Keratinocyte (primary cell): ENCODE measurements at regions not wholly inside any gene's neighbourhood (a gene's known extent, or its start where the extent isn't known, plus 50 kb on each side); places are given as distances from the start of the nearest gene placed in this dataset.

Source experiments
- EZH2 ChIP-seq: IDR thresholded peaks from one replicate; pipeline ENCODE4 v1.6.1; 2012; ENCODE audit warnings: inconsistent platforms, mild to moderate bottlenecking, low read length, moderate library complexity
- TF ChIP-seq, protein P1 (sequence below), 3 experiments: IDR thresholded peaks in 1 of 3; conservative IDR thresholded peaks in 1 of 3; optimal IDR thresholded peaks in 1 of 3; 2 replicates in 2 of 3; 3 replicates in 1 of 3; pipeline versions ENCODE3 to v1.5.1; 2011; ENCODE audit warnings: low read length in 3 of 3, mild to moderate bottlenecking in 3 of 3, moderate library complexity in 2 of 3, control low read depth in 1 of 3, inconsistent platforms in 1 of 3; ENCODE audit not compliant: insufficient read depth in 2 of 3; ENCODE audit errors: extremely low read depth in 1 of 3

- TF ChIP-seq, protein P1, sequence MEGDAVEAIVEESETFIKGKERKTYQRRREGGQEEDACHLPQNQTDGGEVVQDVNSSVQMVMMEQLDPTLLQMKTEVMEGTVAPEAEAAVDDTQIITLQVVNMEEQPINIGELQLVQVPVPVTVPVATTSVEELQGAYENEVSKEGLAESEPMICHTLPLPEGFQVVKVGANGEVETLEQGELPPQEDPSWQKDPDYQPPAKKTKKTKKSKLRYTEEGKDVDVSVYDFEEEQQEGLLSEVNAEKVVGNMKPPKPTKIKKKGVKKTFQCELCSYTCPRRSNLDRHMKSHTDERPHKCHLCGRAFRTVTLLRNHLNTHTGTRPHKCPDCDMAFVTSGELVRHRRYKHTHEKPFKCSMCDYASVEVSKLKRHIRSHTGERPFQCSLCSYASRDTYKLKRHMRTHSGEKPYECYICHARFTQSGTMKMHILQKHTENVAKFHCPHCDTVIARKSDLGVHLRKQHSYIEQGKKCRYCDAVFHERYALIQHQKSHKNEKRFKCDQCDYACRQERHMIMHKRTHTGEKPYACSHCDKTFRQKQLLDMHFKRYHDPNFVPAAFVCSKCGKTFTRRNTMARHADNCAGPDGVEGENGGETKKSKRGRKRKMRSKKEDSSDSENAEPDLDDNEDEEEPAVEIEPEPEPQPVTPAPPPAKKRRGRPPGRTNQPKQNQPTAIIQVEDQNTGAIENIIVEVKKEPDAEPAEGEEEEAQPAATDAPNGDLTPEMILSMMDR (optimal IDR thresholded peaks at IDR 0.05 in 1 of 3, IDR thresholded peaks at IDR 0.05 in 1 of 3, conservative IDR thresholded peaks at IDR 0.05 in 1 of 3; ENCODE audit: extremely low read depth in 1 of 3, insufficient read depth in 2 of 3, low read length in 3 of 3) = no peak
- no peak for TF ChIP-seq EZH2
Measured at GRCh38 chrX:68978655-68979054, 149.8 kb downstream of the EFNB1 start.
